ENCODE measurements at regions not wholly inside any gene's neighbourhood (a gene's known extent, or its start where the extent isn't known, plus 50 kb on each side); places are given as distances from the start of the nearest gene placed in this dataset.

DNA sequence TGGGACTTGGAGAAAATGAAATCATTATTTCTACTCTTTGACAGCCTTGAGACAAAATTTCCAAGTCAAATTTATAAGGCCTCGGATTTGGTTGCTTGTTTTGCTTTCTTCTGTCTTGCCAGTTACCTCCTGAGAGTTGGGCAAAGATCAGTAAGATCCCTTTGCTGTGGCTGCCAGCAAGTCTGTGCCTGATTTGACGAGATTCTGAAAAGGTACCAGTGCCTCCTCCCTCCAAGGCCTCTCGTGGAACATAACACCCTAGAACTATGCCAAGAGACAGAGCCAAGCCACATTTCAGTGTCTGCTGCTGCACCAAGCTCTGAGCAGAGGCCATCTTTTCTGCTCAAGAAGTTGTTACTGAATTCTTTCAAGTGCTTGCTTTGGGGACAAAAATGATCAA is 61.0 kb downstream of the GTPBP8 start:
- DNase-seq, result no peak

- DNase-seq, result no peak
These were observed 62.4 kb downstream of the GTPBP8 start for GRCh38 chr3:113053169-113053568.

- no peak for DNase-seq
These were observed 63.8 kb downstream of the GTPBP8 start for GRCh38 chr3:113054552-113054951.

DNA sequence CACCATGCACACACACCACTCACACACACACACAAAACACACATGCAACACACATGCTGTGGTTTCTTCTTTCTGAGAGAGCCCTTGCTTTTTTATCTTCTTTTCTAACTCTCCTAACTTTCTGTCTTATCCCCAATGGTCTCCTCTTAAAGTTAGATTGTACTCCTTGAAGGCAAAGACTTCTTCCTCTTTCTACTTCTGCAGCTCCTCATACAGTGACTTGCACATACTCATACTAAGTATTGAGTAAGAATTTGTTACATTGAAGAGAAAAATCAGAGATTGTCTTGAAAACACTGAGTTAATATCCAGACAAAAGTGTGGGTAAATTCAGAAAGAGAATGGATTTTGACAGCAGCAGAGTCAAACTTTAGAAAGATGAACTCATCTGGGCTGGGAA is 64.4 kb downstream of the GTPBP8 start:
- no peak for DNase-seq

DNA sequence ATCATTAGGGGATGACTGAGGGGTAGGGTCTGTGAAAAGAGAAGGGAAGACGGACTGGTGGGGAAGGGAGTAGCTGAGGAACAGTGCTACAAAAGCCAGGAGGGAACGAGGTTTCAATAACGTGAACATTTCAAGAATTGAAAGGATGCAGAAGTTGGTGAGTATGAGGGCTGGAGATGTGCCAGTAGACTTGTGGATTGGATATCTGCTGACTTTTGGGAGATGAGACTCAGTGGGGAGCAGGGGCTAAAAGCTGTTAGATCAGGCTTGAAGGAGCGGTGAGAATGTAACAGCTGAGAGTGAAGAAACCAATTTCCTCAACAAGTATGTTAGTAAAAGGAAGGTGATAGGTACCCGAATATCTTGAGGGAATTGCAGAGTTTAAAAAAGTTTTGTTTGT is 65.2 kb downstream of the GTPBP8 start:
- DNase-seq, result no peak

DNA sequence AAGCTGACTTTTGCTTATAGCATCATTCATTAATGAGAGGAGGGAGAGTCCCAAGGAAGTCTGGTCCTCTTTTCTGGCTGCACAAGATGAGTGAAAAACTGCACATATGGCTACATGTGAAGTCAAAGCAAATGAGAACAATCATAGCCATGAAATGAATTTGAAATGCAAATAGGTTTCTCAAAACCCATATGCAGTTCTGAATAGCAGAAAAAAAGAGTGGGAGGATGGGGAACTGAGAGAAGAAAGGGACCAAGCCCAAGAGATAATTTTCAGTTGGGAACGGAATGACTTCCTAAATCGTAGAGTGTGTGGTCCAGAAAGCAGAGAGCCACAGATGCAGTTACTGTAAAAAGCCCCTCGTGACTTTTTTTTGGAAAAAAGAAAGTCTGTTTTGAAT is 66.3 kb downstream of the GTPBP8 start:
- no peak for DNase-seq

GRCh38 chr3:113058188-113058587 is 67.4 kb downstream of the GTPBP8 start:
- no peak for DNase-seq

DNA sequence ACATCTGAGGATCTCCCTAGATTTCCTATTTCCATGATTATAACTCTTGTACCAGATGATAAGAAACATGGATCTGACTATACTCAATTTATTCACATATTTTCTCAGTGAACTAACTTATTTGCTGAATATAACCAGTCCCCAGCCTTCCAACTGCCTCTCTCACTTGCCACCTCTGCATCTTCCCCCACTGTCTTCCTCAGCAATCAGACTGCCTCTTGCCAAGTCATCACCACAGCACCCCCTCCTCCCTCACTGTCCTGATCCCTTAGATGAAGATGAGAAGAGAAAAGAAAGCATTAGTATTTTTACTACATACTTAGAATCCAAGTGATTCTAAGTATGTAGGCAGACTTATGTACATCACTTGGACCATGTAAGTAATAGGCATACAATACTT is 71.9 kb downstream of the GTPBP8 start:
- no peak for DNase-seq

- no peak for DNase-seq
These were observed 72.5 kb downstream of the GTPBP8 start for GRCh38 chr3:113063126-113063894.

- DNase-seq, result no peak
These were observed 73.4 kb downstream of the GTPBP8 start for GRCh38 chr3:113064183-113064582.

GRCh38 chr3:113065336-113065735 is 74.6 kb downstream of the GTPBP8 start:
- DNase-seq, result no peak

GRCh38 chr3:113070072-113070640 is 79.4 kb downstream of the GTPBP8 start:
- no peak for DNase-seq

GRCh38 chr3:113070681-113071113 is 79.9 kb downstream of the GTPBP8 start:
- DNase-seq, result no peak

- DNase-seq, result no peak
These were observed 84.8 kb downstream of the GTPBP8 start for GRCh38 chr3:113075588-113075987.

DNA sequence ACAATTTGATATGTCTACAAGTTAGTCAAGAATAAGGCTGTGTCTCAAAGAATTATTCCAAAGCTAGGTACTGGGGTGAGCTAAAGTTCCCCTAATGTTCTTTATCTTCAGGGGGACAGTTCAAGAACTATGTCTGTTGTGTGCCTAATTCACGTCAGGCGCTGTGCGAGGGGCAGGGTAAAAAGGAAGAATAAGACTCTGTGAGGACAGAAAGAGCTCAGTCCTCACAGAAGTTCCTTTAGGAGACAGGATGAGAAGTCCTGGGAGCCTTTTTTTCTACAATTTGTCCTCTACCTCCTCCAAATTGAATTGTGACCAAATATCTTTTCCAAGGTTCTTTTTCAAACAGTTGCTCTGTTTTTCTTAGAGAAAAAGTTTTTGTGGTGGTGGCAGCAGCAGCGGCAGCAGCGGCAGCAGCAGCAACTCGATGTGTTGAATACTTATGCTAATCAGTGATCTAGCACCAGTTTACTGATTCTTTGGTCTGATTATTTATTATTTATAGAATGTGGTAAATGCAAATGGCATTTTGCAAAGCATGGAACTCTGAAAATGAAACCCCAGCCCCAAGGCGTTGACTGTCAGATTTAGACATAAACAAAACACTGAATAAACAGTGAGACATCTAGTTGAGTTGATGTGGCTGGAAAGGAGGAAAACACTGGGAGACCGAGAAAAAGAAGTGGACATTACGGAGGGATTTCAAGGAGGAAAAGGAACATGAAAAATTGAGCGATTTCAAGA is 88.6 kb downstream of the GTPBP8 start:
- DNase-seq, result no peak

- no peak for DNase-seq
These were observed 94.0 kb downstream of the GTPBP8 start for GRCh38 chr3:113084777-113085176.

DNA sequence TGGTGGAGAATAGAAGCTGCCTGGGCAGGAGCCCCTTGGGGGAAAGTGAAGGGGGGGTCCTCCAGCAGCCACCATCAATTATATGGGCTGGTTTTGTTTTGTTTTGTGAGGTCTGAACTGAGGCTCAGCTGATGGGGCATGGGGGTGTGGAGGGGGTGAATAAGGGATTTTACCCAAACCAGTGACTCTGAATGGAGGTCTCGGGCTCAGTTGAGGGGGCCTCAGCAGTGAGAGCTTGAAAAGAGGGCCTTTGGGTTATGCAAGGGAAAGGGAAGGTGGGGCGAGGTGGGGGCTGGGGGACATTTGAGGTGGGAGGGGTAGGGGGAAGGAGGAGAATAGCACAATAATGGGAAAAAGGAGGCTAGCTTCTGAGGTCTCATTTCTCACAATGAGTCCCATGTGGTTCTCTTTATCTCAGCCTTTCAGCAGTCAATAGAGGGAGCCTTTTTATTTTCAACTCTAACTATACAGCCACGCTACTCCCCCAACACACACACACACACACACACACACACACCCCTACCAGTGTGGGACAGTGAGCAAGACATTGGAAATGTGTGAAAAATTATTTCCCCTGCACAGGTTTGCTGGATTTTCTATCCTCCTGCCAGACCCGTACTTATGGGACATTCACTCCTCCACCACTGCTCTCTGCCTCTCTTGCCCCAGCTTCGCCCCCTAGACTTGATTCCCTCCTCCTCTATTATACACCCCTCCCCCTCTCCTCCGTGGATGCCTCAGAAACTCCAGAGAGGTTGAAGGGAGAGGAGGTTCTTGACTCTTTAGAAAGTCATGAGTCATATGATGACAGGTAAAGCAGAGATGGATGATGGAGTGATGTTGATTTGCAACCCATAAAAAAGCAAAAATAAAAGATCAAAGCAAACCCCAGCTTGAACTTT is 96.0 kb downstream of the GTPBP8 start:
- DNase-seq, result no peak

DNA sequence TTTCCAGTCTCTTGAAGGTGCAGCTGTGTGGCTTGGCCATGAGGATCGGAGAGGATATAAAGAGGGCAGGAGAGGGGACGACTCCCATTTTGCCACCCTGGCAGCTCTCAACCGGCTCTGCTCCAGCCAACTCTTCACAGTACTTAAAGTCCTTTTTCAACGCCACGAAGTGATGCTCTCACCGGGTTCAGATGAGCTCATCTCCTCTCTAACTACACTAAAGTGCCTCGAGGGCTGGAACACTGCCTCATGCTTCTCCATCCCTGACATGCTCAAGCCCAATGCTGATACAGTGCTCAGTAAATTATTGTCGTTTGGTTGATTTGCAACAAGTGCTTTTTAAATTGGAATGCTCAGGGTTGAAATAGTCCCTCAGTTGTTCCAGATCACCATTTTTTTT is 97.8 kb downstream of the GTPBP8 start:
- no peak for DNase-seq

GRCh38 chr3:113091417-113091816 is 100.6 kb downstream of the GTPBP8 start:
- no peak for DNase-seq

DNA sequence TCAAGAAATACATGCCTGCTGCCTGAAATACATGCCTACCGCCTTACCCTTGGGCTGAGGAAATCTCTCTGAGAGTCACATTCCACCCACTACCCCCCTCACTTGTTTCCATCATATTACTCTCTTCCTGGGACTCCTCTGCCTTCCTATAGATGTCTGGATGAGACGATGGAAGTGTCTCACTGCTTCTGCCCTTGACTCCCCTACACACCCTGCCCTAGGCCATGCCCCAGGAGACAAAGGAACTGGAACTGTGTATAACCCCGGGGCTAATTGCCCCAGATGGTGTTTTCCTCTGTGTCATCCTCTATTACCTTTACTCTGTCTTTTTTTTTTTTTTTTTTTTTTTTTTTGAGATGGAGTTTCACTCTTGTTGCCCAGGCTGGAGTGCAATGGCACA is 102.0 kb downstream of the GTPBP8 start:
- DNase-seq, result peak; percentile 38

- no peak for DNase-seq
These were observed 103.8 kb downstream of the GTPBP8 start for GRCh38 chr3:113094337-113095221.
